ENCODE measurements at regions not wholly inside any gene's neighbourhood (a gene's known extent, or its start where the extent isn't known, plus 50 kb on each side); places are given as distances from the start of the nearest gene placed in this dataset.

DNA sequence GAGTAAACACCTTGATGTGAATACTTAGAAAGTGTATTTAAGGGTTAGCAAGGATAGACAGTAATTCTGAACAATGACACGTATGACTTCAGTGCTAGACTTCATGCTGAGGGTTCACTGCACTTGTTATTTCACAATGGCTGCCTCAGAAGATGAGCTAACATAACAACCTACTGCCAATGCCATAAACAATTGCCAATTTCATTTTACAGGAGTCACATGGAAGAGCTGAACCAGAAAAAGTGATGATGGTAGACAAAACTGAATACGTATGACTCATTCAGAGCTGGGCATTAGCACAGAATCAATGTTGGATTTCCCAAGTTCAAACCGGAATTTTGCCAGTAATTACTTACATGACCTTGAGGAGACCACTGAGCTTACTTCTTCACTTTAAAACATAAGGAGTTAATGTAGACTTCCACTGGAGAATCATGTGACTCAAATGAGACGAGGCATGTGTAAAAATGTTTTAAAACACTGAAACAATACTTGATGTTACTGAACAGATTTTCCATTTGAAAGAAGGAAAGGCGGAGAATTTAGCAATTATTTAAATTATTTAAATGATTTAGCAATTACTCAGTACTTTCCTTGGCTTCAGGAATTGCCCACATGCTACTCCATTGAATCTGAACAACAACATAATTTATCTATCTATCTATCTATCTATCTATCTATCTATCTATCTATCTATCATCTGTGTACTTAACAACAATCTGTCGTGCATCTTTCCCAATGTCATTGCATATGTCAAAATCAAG is 868.5 kb upstream of the SLIT2 start:
- TF ChIP-seq CTCF (IDR thresholded peaks at IDR 0.05; ENCODE audit: insufficient read depth, low read length, poor library complexity, severe bottlenecking): no peak
- no peak for TF ChIP-seq EZH2phosphoT487 (conservative IDR thresholded peaks at IDR 0.05; ENCODE audit: low read length)
- H3K79me2 ChIP-seq (ENCODE audit: insufficient read depth, low read length): no peaks in the 10 kb centered on the region
- H3K9me3 ChIP-seq (ENCODE audit: insufficient read depth, low read length): no peaks in the 10 kb centered on the region
- H2AFZ ChIP-seq (ENCODE audit: low read depth, low read length, severe bottlenecking): no peak overlapping the region
- H3K9me2 ChIP-seq (replicated peaks; ENCODE audit: insufficient read depth, low read length): no peaks in the 10 kb centered on the region
- no peaks in the 10 kb centered on the region for H3K36me3 ChIP-seq (ENCODE audit: low read length)
- no peaks in the 10 kb centered on the region for H3F3A ChIP-seq (ENCODE audit: insufficient read depth)
- H3K9ac ChIP-seq (ENCODE audit: low read length): no peak overlapping the region
- H3K4me3 ChIP-seq (ENCODE audit: insufficient read depth, low read length, poor library complexity, severe bottlenecking): no peak overlapping the region
- no peaks in the 10 kb centered on the region for H4K20me1 ChIP-seq (ENCODE audit: low read depth, low read length)
- H3K27me3 ChIP-seq (ENCODE audit: low read length): no peaks in the 10 kb centered on the region
- H3K27ac ChIP-seq (ENCODE audit: low read depth, low read length): no peak overlapping the region
- no peak overlapping the region for H3K4me2 ChIP-seq (ENCODE audit: low read depth, low read length, poor library complexity, severe bottlenecking)

GRCh38 chr4:19381068-19381467 is 870.6 kb upstream of the SLIT2 start:
- Histone ChIP-seq H3K9me2 (replicated peaks; ENCODE audit: insufficient read depth, low read length) (no peaks in the 10 kb centered on the region), H3K36me3 (ENCODE audit: low read length) (no peaks in the 10 kb centered on the region), H2AFZ (ENCODE audit: low read depth, low read length, severe bottlenecking) (no peak overlapping the region), H3K4me3 (ENCODE audit: insufficient read depth, low read length, poor library complexity, severe bottlenecking) (no peak overlapping the region), H3F3A (ENCODE audit: insufficient read depth) (no peaks in the 10 kb centered on the region), H4K20me1 (ENCODE audit: low read depth, low read length) (no peaks in the 10 kb centered on the region), H3K79me2 (ENCODE audit: insufficient read depth, low read length) (no peaks in the 10 kb centered on the region), H3K4me2 (ENCODE audit: low read depth, low read length, poor library complexity, severe bottlenecking) (no peak overlapping the region), H3K9ac (ENCODE audit: low read length) (no peak overlapping the region), H3K27ac (ENCODE audit: low read depth, low read length) (no peak overlapping the region), H3K9me3 (ENCODE audit: insufficient read depth, low read length) (no peaks in the 10 kb centered on the region), H3K27me3 (ENCODE audit: low read length) (no peaks in the 10 kb centered on the region)
- TF ChIP-seq CTCF (IDR thresholded peaks at IDR 0.05; ENCODE audit: insufficient read depth, low read length, poor library complexity, severe bottlenecking) (no peak), EZH2phosphoT487 (conservative IDR thresholded peaks at IDR 0.05; ENCODE audit: low read length) (no peak)

DNA sequence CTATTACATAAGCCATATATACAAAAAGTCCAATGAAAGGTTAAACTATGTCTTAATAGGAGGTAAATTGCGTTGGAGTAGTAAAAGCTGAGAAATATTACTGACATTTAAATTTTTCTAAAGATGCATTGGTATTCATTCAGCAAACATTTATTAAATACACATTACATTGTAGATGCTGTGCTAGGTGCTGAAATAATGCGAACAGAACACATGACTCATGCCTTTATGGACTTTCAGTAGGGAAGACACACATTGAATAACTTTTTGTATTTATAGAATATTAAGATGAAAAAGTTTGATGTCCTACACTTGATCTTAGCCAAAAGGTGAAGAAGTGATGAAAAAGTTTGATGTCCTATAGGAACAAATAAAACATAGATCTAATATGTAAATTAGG is 871.1 kb upstream of the SLIT2 start:
- H3K36me3 ChIP-seq (ENCODE audit: low read length): no peaks in the 10 kb centered on the region
- no peaks in the 10 kb centered on the region for H3F3A ChIP-seq (ENCODE audit: insufficient read depth)
- H2AFZ ChIP-seq (ENCODE audit: low read depth, low read length, severe bottlenecking): no peak overlapping the region
- no peak overlapping the region for H3K4me2 ChIP-seq (ENCODE audit: low read depth, low read length, poor library complexity, severe bottlenecking)
- H3K27me3 ChIP-seq (ENCODE audit: low read length): no peaks in the 10 kb centered on the region
- H3K9me2 ChIP-seq (replicated peaks; ENCODE audit: insufficient read depth, low read length): no peaks in the 10 kb centered on the region
- no peaks in the 10 kb centered on the region for H3K9me3 ChIP-seq (ENCODE audit: insufficient read depth, low read length)
- H3K79me2 ChIP-seq (ENCODE audit: insufficient read depth, low read length): no peaks in the 10 kb centered on the region
- no peaks in the 10 kb centered on the region for H4K20me1 ChIP-seq (ENCODE audit: low read depth, low read length)
- H3K4me3 ChIP-seq (ENCODE audit: insufficient read depth, low read length, poor library complexity, severe bottlenecking): no peak overlapping the region
- TF ChIP-seq EZH2phosphoT487 (conservative IDR thresholded peaks at IDR 0.05; ENCODE audit: low read length) (no peak), CTCF (IDR thresholded peaks at IDR 0.05; ENCODE audit: insufficient read depth, low read length, poor library complexity, severe bottlenecking) (no peak)
- H3K9ac ChIP-seq (ENCODE audit: low read length): no peak overlapping the region
- no peak overlapping the region for H3K27ac ChIP-seq (ENCODE audit: low read depth, low read length)

Measured in SU-DHL-6 (cell line).